IMR-90 (cell line): ENCODE measurements at regions not wholly inside any gene's neighbourhood (a gene's known extent, or its start where the extent isn't known, plus 50 kb on each side); places are given as distances from the start of the nearest gene placed in this dataset.

ENCODE experiments used
- ATAC-seq: fragments of 200-7000 bp; cut with Tn5 transposase; 2 replicates; pipeline ENCODE4 v1.9.1; 2020; ENCODE audit warnings: low read depth, mild to moderate bottlenecking, moderate library complexity
- BruUV-seq: library from RNA; stranded (reverse); fragments of 400-500 nt; replicated peaks from 2 replicates; lab custom pipeline; 2021; lab: Mats Ljungman, UMichigan
- CTCF ChIA-PET: fragments of 300-600 bp; formaldehyde crosslinking; extraction: SDS; loops from one replicate; lab custom pipeline; 2021; ENCODE audit warnings: antibody characterized with exemption; lab: Yijun Ruan, JAX
- POLR2A ChIA-PET: fragments of 300-600 bp; sonication (Branson Sonifier 250); formaldehyde crosslinking; loops from one replicate; lab custom pipeline; 2022; ENCODE audit warnings: antibody characterized with exemption; ENCODE audit not compliant: unreplicated experiment; lab: Charles Lee
- DNase-seq: peaks from one replicate; pipeline ENCODE4 v3.0.0; 2013
- H2AFZ ChIP-seq: replicated peaks from 2 replicates; pipeline ENCODE3; 2013; ENCODE audit warnings: low read length, mild to moderate bottlenecking; ENCODE audit not compliant: poor library complexity
- H2AK5ac ChIP-seq: 2 replicates; pipeline ENCODE4 v1.6.1; 2013; ENCODE audit warnings: low read depth, low read length, inconsistent platforms
- H2AK9ac ChIP-seq: replicated peaks from 2 replicates; pipeline ENCODE3; 2013; ENCODE audit warnings: mild to moderate bottlenecking, low read depth, low read length, moderate library complexity; ENCODE audit not compliant: poor library complexity
- H2BK120ac ChIP-seq: 2 replicates; pipeline ENCODE4 v1.6.1; 2013; ENCODE audit warnings: low read depth, low read length, inconsistent platforms
- H2BK15ac ChIP-seq: 3 replicates; pipeline ENCODE4 v1.6.1; 2013; ENCODE audit warnings: low read depth, low read length, inconsistent platforms
- H2BK20ac ChIP-seq: 2 replicates; pipeline ENCODE4 v1.6.1; 2013; ENCODE audit warnings: low read depth, mild to moderate bottlenecking, inconsistent platforms, low read length, moderate library complexity
- H2BK5ac ChIP-seq: 2 replicates; pipeline ENCODE4 v1.6.1; 2013; ENCODE audit warnings: mild to moderate bottlenecking, low read depth, low read length, inconsistent platforms; ENCODE audit not compliant: poor library complexity, severe bottlenecking
- H3K14ac ChIP-seq: replicated peaks from 2 replicates; pipeline ENCODE4 v1.6.1; 2013; ENCODE audit warnings: low read depth, low read length, inconsistent platforms
- H3K18ac ChIP-seq: 2 replicates; pipeline ENCODE4 v1.6.1; 2013; ENCODE audit warnings: low read depth, low read length, control low read depth
- H3K23ac ChIP-seq: 2 replicates; pipeline ENCODE4 v1.6.1; 2013; ENCODE audit warnings: low read depth, low read length, inconsistent platforms
- H3K27ac ChIP-seq: 2 replicates; pipeline ENCODE4 v1.5.1; 2013; ENCODE audit warnings: mild to moderate bottlenecking, control low read depth, low read length; ENCODE audit not compliant: insufficient read depth
- H3K27me3 ChIP-seq: 2 replicates; pipeline ENCODE4 v1.6.1; 2013; ENCODE audit warnings: low read length; ENCODE audit not compliant: control insufficient read depth, insufficient read depth
- H3K36me3 ChIP-seq: 2 replicates; pipeline ENCODE4 v1.6.1; 2013; ENCODE audit warnings: low read length, mixed read lengths; ENCODE audit not compliant: control insufficient read depth, insufficient read depth
- H3K4ac ChIP-seq: 2 replicates; pipeline ENCODE4 v1.6.1; 2013; ENCODE audit warnings: low read depth, low read length, inconsistent platforms
- H3K4me1 ChIP-seq: 2 replicates; pipeline ENCODE4 v1.6.1; 2013; ENCODE audit warnings: low read length, mixed read lengths; ENCODE audit not compliant: control insufficient read depth, insufficient read depth
- H3K4me2 ChIP-seq: 2 replicates; pipeline ENCODE4 v1.6.1; 2013; ENCODE audit warnings: low read depth, mild to moderate bottlenecking, control low read depth, low read length, moderate library complexity
- H3K4me3 ChIP-seq: 2 replicates; pipeline ENCODE4 v1.5.1; 2013; ENCODE audit warnings: low read depth, mild to moderate bottlenecking, control low read depth, low read length, moderate library complexity; ENCODE audit not compliant: insufficient read depth
- H3K56ac ChIP-seq: 2 replicates; pipeline ENCODE4 v1.6.1; 2013; ENCODE audit warnings: low read length, inconsistent platforms; ENCODE audit not compliant: insufficient read depth; ENCODE audit errors: extremely low read depth
- H3K79me1 ChIP-seq, 2 experiments: 2 replicates each; pipeline ENCODE4 v1.6.1; 2013; ENCODE audit warnings: low read length in 2 of 2, inconsistent platforms in 1 of 2, low read depth in 1 of 2
- H3K9ac ChIP-seq: 2 replicates; pipeline ENCODE4 v1.6.1; 2013; ENCODE audit warnings: low read depth, low read length, control low read depth
- H3K9me1 ChIP-seq: 2 replicates; pipeline ENCODE4 v1.6.1; 2013; ENCODE audit warnings: low read length, inconsistent platforms; ENCODE audit not compliant: insufficient read depth
- H3K9me3 ChIP-seq: 2 replicates; pipeline ENCODE4 v1.6.1; 2013; ENCODE audit warnings: low read length; ENCODE audit not compliant: control insufficient read depth, insufficient read depth
- H4K20me1 ChIP-seq: 2 replicates; pipeline ENCODE4 v1.6.1; 2013; ENCODE audit warnings: low read length, inconsistent platforms; ENCODE audit not compliant: insufficient read depth
- H4K5ac ChIP-seq: 2 replicates; pipeline ENCODE4 v1.6.1; 2013; ENCODE audit warnings: mild to moderate bottlenecking, low read depth, low read length, control low read depth
- H4K8ac ChIP-seq, 2 experiments: 2 replicates each; pipeline ENCODE4 v1.6.1; 2013; ENCODE audit warnings: low read depth in 2 of 2, low read length in 2 of 2, control low read depth in 1 of 2, inconsistent platforms in 1 of 2
- H4K91ac ChIP-seq: 2 replicates; pipeline ENCODE4 v1.6.1; 2013; ENCODE audit warnings: low read depth, low read length, inconsistent platforms; ENCODE audit not compliant: insufficient read depth
- BHLHE40 ChIP-seq: fragments of 150-350 bp; IDR thresholded peaks from 2 replicates; pipeline ENCODE4 v1.6.1; 2016; ENCODE audit warnings: mild to moderate bottlenecking, low read depth, low read length
- CEBPB ChIP-seq: IDR thresholded peaks from 2 replicates; pipeline ENCODE4 v1.6.1; 2012; ENCODE audit warnings: low read depth, low read length, improper control_type of control experiment
- FOS ChIP-seq: fragments of 150-350 bp; IDR thresholded peaks from 2 replicates; pipeline ENCODE4 v1.6.1; 2016; ENCODE audit warnings: low read depth, low read length
- MAFK ChIP-seq: IDR thresholded peaks from 2 replicates; pipeline ENCODE4 v1.6.1; 2012; ENCODE audit warnings: low read depth, low read length, improper control_type of control experiment
- MAZ ChIP-seq: IDR thresholded peaks from 2 replicates; pipeline ENCODE4 v1.6.1; 2012; ENCODE audit warnings: low read depth, mild to moderate bottlenecking, low read length, improper control_type of control experiment, moderate library complexity, borderline replicate concordance
- MXI1 ChIP-seq: IDR thresholded peaks from 2 replicates; pipeline ENCODE4 v1.6.1; 2012; ENCODE audit warnings: low read depth, mild to moderate bottlenecking, low read length, moderate library complexity, borderline replicate concordance
- NFE2L2 ChIP-seq: fragments of 150-350 bp; IDR thresholded peaks from 2 replicates; pipeline ENCODE4 v1.6.1; 2016; ENCODE audit warnings: low read depth, mild to moderate bottlenecking, low read length
- POLR2A ChIP-seq: IDR thresholded peaks from 2 replicates; pipeline ENCODE4 v1.6.1; 2012; ENCODE audit warnings: mild to moderate bottlenecking, low read depth, low read length
- RAD21 ChIP-seq: IDR thresholded peaks from 2 replicates; pipeline ENCODE4 v1.6.1; 2012; ENCODE audit warnings: low read length, improper control_type of control experiment
- RCOR1 ChIP-seq: IDR thresholded peaks from 2 replicates; pipeline ENCODE4 v1.6.1; 2012; ENCODE audit warnings: mild to moderate bottlenecking, low read length, improper control_type of control experiment; ENCODE audit not compliant: insufficient replicate concordance
- RFX5 ChIP-seq: IDR thresholded peaks from 2 replicates; pipeline ENCODE4 v1.8.0; 2012; ENCODE audit warnings: low read depth, mild to moderate bottlenecking, low read length, moderate library complexity
- SMC3 ChIP-seq: fragments of 150-350 bp; IDR thresholded peaks from 2 replicates; pipeline ENCODE4 v1.6.1; 2016; ENCODE audit warnings: low read depth, mild to moderate bottlenecking, antibody characterized with exemption, low read length, moderate library complexity
- USF2 ChIP-seq: fragments of 150-350 bp; IDR thresholded peaks from 2 replicates; pipeline ENCODE4 v1.6.1; 2017; ENCODE audit warnings: mild to moderate bottlenecking, antibody characterized with exemption, low read length, low read depth
- WGBS, 2 experiments: methylation state at CpG; one replicate each; pipeline versions ENCODE4 v1.1.5 to v1.1.7; 2013; ENCODE audit warnings: missing lambda C conversion rate in 2 of 2; ENCODE audit not compliant: insufficient read length in 1 of 2; ENCODE audit errors: extremely low coverage in 2 of 2; 5-methylcytosine and 5-hydroxymethylcytosine counted together
- dilution Hi-C: fragments of 300-500 bp; cut with HindIII; formaldehyde crosslinking; loops from one replicate; pipeline ENCODE4 v1.14.3; 2018; ENCODE audit warnings: low sequenced_read_pairs; ENCODE audit not compliant: unreplicated experiment
- in situ Hi-C: fragments of 300-500 bp; cut with MboI; formaldehyde crosslinking; loops from 3 replicates; pipeline ENCODE4 v1.14.3; 2019; ENCODE audit warnings: low sequenced_read_pairs, inconsistent platforms, mixed read lengths
- intact Hi-C: fragments of 100-400 bp; cut with micrococcal nuclease; formaldehyde crosslinking; loops from 2 replicates; pipeline ENCODE4 v1.10.0; 2022
- TF ChIP-seq, protein P1 (sequence below): conservative IDR thresholded peaks from 2 replicates; pipeline ENCODE4 v1.5.1; 2012; ENCODE audit warnings: mild to moderate bottlenecking, low read depth, low read length, improper control_type of control experiment
- TF ChIP-seq, protein P2 (sequence below): fragments of 150-350 bp; IDR thresholded peaks from 2 replicates; pipeline ENCODE4 v1.6.1; 2016; ENCODE audit warnings: low read depth, mild to moderate bottlenecking, low read length, moderate library complexity, borderline replicate concordance

DNA sequence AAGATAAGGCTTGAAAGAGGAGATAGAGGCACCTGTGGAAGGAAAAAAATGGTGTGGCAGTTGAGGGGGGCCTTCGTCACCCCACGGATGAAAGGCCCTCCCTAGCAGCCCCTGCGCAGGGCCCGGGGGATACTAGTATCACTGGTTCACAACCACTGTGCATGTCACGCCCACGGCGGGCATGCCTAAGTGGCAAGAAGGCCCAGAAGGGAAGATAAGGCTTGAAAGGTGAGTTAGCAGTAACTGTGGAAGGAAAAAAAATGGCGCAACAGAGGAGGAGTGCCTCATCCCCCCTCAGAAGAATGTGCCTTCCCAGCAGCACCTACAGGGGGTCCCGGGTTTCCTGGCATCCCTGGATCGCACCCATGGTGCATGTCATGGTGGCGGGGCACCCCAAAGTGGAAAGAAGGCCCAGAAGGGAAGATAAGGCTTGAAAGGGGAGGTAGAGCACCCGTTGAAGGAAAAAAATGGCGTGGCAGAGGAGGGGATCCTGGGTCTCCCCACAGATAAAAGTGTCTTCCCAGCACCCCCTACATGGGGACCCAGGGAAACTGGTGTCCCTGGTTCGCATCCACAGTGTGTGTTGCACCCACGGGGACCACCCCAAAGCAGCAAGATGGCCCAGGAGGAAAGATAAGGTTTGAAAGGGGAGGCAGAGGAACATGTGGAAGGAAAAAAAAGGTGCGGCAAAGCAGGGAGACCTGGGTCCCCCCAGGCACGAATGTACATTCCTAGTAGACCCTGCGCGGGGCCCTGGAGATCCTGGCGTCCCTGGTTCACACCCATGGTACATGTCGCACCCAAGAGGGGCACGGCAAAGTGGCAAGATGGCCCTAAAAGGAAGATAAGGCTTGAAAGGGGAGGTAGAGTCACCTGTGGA is 279.2 kb downstream of the ALG10 start:
- CTCF ChIA-PET = no interaction called here
- no peak overlapping the region for H2AK5ac ChIP-seq
- H3K4me1 ChIP-seq = no peaks in the 10 kb centered on the region
- dilution Hi-C loops (no loop called here), in situ Hi-C loops (no loop called here), intact Hi-C loops (no loop called here)
- no peak overlapping the region for H4K91ac ChIP-seq
- no peaks in the 10 kb centered on the region for H3K9me1 ChIP-seq
- H3K9ac ChIP-seq = no peak overlapping the region
- no peak overlapping the region for H3K4ac ChIP-seq
- no peaks in the 10 kb centered on the region for H3K79me1 ChIP-seq
- POLR2A ChIA-PET = no interaction called here
- no peak for ATAC-seq
- H2BK120ac ChIP-seq = no peak overlapping the region
- H3K23ac ChIP-seq = no peak overlapping the region
- 53% methylated on average over 3 of the region's 22 CpGs; no CpG with 5 or more reads in 1 of the 2 experiments for WGBS, 2 experiments
- H2BK15ac ChIP-seq = no peak overlapping the region
- no peaks in the 10 kb centered on the region for H3K27me3 ChIP-seq
- H3K4me3 ChIP-seq = no peak overlapping the region
- H3K56ac ChIP-seq = no peak overlapping the region
- H4K5ac ChIP-seq = no peak overlapping the region
- no peak overlapping the region for H2BK20ac ChIP-seq
- H2AK9ac ChIP-seq = no peak overlapping the region
- H4K20me1 ChIP-seq = no peaks in the 10 kb centered on the region
- no peaks in the 10 kb centered on the region for H3K36me3 ChIP-seq
- H3K9me3 ChIP-seq = peaks cover 76% of the 10 kb centered on the region
- no peak overlapping the region for H2AFZ ChIP-seq
- no peak overlapping the region for H3K14ac ChIP-seq
- no TSS peak for BruUV-seq
- no peak overlapping the region for H3K27ac ChIP-seq
- H2BK5ac ChIP-seq = no peak overlapping the region
- no peak overlapping the region for H3K18ac ChIP-seq
- H4K8ac ChIP-seq = no peak overlapping the region
- DNase-seq = no peak
- H3K4me2 ChIP-seq = no peak overlapping the region
- TF ChIP-seq, protein P1, sequence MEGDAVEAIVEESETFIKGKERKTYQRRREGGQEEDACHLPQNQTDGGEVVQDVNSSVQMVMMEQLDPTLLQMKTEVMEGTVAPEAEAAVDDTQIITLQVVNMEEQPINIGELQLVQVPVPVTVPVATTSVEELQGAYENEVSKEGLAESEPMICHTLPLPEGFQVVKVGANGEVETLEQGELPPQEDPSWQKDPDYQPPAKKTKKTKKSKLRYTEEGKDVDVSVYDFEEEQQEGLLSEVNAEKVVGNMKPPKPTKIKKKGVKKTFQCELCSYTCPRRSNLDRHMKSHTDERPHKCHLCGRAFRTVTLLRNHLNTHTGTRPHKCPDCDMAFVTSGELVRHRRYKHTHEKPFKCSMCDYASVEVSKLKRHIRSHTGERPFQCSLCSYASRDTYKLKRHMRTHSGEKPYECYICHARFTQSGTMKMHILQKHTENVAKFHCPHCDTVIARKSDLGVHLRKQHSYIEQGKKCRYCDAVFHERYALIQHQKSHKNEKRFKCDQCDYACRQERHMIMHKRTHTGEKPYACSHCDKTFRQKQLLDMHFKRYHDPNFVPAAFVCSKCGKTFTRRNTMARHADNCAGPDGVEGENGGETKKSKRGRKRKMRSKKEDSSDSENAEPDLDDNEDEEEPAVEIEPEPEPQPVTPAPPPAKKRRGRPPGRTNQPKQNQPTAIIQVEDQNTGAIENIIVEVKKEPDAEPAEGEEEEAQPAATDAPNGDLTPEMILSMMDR = no peak
- TF ChIP-seq NFE2L2 (no peak), CEBPB (no peak), FOS (no peak), MAFK (no peak), BHLHE40 (no peak), POLR2A (no peak), RFX5 (no peak), SMC3 (no peak), MAZ (no peak), RAD21 (no peak), RCOR1 (no peak), MXI1 (no peak), USF2 (no peak)
- TF ChIP-seq, protein P2, sequence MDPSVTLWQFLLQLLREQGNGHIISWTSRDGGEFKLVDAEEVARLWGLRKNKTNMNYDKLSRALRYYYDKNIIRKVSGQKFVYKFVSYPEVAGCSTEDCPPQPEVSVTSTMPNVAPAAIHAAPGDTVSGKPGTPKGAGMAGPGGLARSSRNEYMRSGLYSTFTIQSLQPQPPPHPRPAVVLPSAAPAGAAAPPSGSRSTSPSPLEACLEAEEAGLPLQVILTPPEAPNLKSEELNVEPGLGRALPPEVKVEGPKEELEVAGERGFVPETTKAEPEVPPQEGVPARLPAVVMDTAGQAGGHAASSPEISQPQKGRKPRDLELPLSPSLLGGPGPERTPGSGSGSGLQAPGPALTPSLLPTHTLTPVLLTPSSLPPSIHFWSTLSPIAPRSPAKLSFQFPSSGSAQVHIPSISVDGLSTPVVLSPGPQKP = no peak
